ENCODE measurements at regions not wholly inside any gene's neighbourhood (a gene's known extent, or its start where the extent isn't known, plus 50 kb on each side); places are given as distances from the start of the nearest gene placed in this dataset.

DNA sequence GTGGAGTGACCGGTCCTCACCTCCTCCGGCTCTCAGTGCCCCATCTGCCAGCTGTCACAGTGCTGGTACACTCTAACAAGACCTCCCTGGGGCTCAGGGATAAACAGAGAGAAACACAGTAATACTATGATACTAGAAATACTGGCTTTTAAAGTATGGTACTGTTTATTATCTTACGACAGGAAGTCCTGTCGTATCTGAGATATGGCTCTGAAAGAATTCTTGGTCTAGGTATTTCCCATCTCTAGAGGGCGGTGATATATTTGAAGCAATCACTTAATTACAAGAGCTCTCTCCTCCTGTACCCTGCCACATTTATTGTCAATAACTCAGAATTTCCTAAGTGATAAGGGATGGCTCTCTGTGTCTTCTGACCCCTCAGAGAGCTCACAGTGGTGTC lies 119.1 kb downstream of the RRM1 start:
- TF ChIP-seq CTCF (IDR thresholded peaks at IDR 0.05; ENCODE audit: poor library complexity) (no peak), EZH2 (IDR thresholded peaks at IDR 0.05; ENCODE audit: borderline replicate concordance) (no peak), EZH2phosphoT487 (IDR thresholded peaks at IDR 0.05; ENCODE audit: low read depth, severe bottlenecking, unreplicated experiment) (no peak)
